ENCODE measurements at regions not wholly inside any gene's neighbourhood (a gene's known extent, or its start where the extent isn't known, plus 50 kb on each side); places are given as distances from the start of the nearest gene placed in this dataset.
A peak's percentile ranks its signal among the peaks of the same experiment; 100 is the strongest.

GRCh38 chr3:15964605-15965442 lies 167.0 kb upstream of the ANKRD28 start:
- no peak for TF ChIP-seq CTCF (IDR thresholded peaks at IDR 0.05; ENCODE audit: low read length, missing control alignments)
- DNase-seq (ENCODE audit: low read depth), result peak; percentile 15
- no peak overlapping the region for H3K4me3 ChIP-seq (replicated peaks; ENCODE audit: low read depth, low read length)

DNA sequence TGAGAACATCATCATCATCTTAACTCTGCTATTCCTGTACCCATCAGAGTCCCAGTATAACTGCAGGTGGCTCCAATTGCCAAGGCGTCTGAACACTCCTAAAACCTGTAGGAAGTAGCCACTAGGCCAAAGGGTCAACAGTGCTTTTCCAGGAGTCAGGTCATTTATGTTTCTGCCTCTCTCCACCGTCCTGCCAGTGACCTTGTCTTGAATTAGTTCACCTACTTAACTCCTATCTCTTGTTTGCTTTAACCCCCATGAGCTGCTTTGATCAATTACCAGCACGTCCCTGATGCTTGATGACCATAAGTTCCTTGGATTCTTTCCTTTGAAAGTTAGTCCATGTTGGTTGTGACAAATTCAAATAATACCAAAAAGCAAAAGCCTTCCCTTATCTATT lies 169.8 kb upstream of the ANKRD28 start:
- no peak for TF ChIP-seq CTCF (IDR thresholded peaks at IDR 0.05; ENCODE audit: low read length, missing control alignments)
- DNase-seq (ENCODE audit: low read depth), result no peak
- H3K4me3 ChIP-seq (replicated peaks; ENCODE audit: low read depth, low read length), result no peak overlapping the region

DNA sequence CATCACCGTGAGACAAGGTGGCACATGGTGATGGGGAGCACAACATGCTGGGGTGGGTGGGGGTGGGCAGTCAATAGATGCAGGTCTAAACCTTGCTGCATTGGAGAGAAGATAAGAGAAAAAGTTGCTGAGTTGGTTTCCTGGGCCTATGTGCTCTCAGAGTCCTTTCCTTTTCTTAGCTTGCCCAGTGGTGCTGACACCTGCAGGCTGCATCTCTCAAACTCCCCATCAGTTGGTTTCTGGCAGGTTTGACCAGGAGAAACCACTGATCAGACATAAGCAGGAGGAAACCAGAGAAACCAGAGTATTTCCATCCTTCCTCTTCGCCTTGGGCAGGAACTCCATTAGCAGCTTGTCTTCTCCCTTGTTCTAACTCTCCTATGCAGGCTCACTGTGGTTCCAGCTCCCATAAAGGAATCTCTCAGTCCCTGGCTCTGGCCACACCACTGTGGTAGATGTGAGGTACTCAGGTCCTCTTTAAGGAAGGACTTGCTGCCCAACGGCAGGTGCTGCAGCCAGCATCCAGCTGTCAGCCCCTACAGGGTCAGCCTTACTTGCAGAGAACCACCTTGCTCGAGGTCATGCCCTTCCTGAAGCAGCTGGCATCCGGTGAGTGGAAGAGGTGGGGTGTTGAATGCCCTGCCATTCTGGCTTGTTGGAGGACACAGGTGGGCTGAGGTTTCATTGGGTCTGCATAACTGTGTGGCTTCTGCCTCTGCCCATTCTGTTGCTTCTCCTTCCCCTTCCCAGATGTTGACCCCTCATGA lies 172.3 kb upstream of the ANKRD28 start:
- TF ChIP-seq CTCF (IDR thresholded peaks at IDR 0.05; ENCODE audit: low read length, missing control alignments), result no peak
- no peak for DNase-seq (ENCODE audit: low read depth)
- no peak overlapping the region for H3K4me3 ChIP-seq (replicated peaks; ENCODE audit: low read depth, low read length)

- DNase-seq (ENCODE audit: low read depth), result no peak
- no peak overlapping the region for H3K4me3 ChIP-seq (replicated peaks; ENCODE audit: low read depth, low read length)
- no peak for TF ChIP-seq CTCF (IDR thresholded peaks at IDR 0.05; ENCODE audit: low read length, missing control alignments)
Observed at GRCh38 chr3:15973414-15973813, 175.6 kb upstream of the ANKRD28 start.

DNA sequence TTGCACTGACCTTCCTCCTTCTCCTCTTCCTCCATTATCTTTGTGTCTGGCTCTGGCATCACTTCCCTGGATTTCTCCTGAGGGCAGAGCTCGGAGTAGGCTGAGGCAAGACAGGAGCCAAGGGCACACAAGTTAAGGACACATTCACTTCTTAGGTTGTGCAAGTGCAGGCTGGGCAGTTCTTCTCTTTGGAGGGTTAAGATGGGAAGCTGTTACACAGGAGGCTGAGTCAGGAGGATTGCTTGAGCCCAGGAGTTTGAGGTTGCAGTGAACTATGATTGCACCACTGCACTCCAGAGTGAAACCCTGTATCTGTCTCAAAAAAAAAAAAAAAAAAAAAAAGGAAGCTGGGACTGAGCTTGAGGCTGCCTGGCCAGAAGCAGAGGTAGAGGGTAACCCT lies 176.2 kb upstream of the ANKRD28 start:
- DNase-seq (ENCODE audit: low read depth), result no peak

GRCh38 chr3:15974647-15975046 lies 176.9 kb upstream of the ANKRD28 start:
- H3K4me3 ChIP-seq (replicated peaks; ENCODE audit: low read depth, low read length), result no peak overlapping the region
- DNase-seq (ENCODE audit: low read depth), result no peak
- TF ChIP-seq CTCF (IDR thresholded peaks at IDR 0.05; ENCODE audit: low read length, missing control alignments), result peak; percentile 14

More for the DNA sequence above, 176.2 kb upstream of the ANKRD28 start:
- no peak overlapping the region for H3K4me3 ChIP-seq (replicated peaks; ENCODE audit: low read depth, low read length)
- no peak for TF ChIP-seq CTCF (IDR thresholded peaks at IDR 0.05; ENCODE audit: low read length, missing control alignments)

All from fibroblast of pulmonary artery (primary cell).